ENCODE measurements at regions not wholly inside any gene's neighbourhood (a gene's known extent, or its start where the extent isn't known, plus 50 kb on each side); places are given as distances from the start of the nearest gene placed in this dataset.

DNA sequence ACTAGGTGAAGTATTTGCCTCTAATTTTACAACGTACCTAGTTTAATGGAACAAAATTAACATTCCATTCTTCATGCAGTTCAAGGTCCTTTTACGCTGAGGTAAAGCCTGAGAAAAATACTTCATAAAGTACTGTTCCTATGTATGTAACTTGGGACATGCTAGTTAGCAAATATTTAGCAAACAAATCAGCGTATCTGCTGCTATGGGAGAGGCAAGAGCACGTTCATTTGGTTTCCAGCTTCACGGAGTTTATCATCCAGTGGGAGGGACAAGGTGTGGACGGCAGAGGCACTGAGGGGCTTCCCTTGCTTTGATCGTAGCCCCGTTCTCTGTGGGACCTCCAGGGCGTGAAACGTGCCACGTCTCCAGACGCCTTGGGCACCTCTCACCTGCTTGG lies 248.8 kb downstream of the IRS2 start:
- DNase-seq (ENCODE audit: low read depth in 4 of 4, low spot score in 2 of 4) = no peak

DNA sequence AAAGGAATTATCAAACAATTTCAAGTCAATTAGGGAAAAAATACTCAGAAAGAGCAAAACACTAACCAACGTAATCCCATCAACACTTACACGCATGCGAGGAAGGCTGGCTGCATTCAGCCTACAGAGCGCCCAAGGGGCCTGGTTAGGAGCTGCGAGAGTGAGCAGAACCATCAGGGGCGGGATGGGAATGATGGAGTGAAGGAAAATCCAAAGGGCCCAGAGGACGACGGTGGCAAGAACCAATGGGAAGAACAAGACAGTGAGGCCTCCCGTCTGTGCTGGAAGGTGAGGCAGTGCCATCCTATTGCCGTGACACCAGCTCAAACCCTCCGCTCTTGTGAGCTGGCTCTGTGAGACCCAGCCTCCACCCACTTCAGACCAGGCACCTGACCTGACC lies 253.0 kb downstream of the IRS2 start:
- no peak for DNase-seq (ENCODE audit: low read depth in 4 of 4, low spot score in 2 of 4)

DNA sequence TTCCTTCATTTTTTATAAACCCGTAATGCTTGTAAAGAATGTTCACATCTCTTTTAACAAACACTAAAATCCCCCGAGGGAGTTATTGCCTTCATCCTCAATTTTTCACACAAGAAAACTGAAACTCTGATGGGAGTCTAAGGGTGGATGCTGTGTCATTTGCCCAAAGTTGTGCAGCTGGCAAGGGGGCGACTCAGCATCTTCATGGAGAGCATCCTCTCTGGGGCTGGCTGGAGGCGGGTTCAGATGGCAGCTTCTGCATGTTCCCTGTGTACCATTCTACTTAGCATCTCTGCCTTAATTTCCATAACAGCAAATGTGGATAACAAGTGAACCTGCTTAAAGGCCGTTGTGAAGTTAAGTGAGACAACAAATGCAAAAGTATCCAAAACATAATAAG lies 256.4 kb downstream of the IRS2 start:
- no peak for DNase-seq (ENCODE audit: low read depth in 4 of 4, low spot score in 2 of 4)

DNA sequence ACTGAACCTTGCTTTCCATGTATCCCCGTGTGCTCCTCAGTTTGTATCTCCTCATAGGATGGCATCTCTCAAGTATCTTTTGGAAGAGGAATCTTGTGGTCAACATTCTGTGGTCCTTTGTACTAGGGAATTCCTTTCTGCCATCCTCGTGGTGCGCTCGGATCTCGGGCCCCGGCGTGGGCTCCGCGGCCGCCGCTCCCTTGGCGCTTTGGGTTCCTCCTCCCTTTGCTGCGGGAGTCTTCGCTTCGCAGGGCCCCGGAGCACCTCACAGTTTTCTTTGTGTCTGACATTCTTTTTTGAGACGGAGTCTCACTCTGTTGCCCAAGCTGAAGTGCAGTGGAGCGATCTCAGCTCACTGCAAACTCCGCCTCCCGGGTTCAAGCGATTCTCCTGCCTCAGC lies 264.7 kb downstream of the IRS2 start:
- no peak for DNase-seq (ENCODE audit: low read depth in 4 of 4, low spot score in 2 of 4)

DNA sequence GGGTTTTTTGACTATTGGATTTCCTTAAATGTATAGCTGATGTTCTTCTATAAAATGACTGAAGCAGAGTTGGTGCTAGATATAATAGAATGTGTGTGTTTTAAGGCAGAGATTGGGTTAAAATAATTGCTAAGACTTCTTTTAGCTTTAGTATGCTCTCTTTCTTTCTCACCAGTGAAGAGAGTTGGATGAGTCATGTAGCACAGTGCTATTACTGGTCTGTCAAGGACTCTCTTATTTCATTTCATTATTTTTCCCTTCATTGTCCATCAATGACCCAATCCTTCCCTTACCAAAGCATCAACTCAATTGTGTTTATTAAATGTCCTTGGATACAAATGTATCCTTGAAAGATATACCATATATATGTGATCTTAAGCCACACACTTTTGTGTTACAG lies 268.9 kb downstream of the IRS2 start:
- no peak for DNase-seq (ENCODE audit: low read depth in 4 of 4, low spot score in 2 of 4)

DNA sequence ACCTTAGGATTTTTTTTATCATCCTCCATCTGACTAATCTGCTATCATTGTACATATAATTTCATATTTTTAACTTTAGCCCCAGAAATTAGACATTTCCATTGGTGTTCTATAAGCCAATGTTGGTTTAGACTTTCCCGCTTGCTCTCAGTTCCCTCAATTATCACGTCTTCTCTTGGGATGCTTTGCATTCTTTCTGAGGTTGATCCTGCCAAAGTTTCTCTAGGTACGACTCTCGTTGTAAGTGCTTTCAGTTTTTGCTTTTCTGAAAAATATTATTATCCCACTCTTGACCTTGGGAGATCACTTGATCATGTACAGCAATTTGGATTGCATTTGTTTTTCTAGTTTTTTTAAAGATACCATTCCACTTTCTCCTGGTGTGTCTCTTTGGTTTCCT lies 270.2 kb downstream of the IRS2 start:
- DNase-seq (ENCODE audit: low read depth in 4 of 4, low spot score in 2 of 4) = no peak

DNA sequence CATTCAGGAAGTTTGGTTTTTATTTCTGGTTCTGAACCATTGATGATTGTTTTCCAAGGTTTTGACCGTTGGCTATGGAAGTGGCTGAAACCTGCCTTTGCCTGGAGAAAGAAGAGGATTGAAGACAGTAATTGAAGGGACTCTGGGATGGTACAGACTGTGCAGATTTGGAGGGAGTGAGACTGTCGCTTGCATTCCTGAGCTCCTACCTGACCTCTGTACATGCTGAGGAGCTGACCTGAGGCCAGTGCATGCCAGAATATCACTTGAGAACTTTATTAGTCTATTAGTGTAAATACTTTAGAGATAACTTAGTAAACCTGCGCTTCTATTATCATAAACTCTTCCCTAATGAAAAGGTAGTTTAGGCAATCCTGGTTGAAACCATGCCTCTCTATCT lies 276.4 kb downstream of the IRS2 start:
- no peak for DNase-seq (ENCODE audit: low read depth in 4 of 4, low spot score in 2 of 4)

DNA sequence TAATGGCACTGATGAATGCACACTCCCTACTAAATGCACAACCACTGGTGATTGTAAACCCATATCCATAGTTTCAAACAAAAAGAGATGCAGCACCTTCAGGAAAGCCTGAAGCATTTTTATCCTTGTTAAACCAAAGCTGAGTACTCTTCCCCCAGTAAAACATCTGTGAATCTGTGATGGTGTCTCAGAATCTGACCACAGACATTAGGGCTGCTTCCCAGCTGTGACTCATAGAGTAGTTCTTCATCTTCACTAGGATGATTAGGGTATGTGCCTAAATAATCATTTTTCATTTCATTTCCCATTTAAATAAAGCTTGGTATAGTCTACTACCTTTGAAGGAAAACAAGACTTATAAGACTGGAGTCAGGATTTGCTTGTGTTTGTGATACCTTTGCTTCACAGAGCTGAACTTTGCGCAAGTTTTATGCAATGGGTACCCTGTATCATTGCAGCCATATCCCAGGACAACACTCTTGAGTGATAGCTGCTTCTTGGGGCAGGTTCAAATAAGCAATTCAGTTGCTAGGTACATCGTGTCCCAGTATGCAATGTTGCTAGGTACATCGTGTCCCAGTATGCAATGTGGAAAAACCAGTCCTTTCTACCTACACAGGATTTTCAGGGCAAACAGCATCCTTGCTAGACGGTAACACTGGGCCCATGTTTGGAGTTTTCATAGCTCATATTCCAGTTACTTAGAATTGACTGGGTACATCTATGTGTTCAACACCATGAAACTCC lies 277.1 kb downstream of the IRS2 start:
- DNase-seq (ENCODE audit: low read depth in 4 of 4, low spot score in 2 of 4) = no peak

DNA sequence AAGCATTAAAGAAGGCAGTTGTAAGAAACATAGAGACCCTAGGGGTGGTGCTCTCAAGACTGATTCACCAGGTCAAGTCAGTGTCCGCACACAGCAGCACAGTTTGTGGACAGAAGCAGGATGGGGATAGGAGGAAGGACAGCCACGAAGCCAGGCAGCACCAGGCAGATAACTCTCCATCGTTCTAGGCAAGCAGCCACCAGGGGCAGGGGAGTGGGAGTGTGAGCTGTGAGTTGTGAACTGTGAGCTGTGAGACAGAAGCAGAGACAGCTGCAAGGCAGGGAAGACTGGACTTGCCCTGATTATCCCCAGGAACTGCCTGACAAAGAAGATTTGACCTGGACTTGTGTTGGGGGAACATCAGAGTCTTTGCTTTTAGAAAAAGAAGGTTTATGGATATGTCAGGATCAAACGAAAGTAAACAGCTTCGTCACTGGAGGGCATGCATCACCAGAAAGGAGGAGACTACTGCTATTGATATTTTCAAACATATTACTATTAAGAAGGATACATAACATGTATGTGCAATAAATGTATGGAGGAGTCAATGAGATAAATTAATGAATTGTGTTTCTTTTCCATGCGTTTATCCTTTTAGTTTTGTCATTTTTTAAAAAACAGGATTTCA lies 286.1 kb downstream of the IRS2 start:
- no peak for DNase-seq (ENCODE audit: low read depth in 4 of 4, low spot score in 2 of 4)

DNA sequence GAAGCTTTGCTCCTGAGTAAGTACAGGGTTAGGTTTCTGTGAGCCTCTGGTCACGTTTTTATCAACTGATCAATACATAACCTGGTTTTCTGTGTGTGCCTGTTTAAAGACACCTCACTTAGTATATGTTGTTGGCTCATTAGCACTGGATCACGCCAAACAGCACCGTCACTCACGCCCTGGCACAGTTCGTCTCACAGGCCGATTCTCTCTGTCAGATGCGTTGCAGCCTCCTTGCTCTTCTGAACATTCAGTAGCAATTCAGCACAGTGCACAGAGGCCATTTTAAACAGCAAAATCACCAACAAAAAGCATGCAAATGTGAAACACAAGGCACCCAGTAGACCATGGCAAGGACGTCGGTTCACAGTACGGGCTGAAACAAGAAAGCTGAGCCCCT lies 288.5 kb downstream of the IRS2 start:
- no peak for DNase-seq (ENCODE audit: low read depth in 4 of 4, low spot score in 2 of 4)

DNA sequence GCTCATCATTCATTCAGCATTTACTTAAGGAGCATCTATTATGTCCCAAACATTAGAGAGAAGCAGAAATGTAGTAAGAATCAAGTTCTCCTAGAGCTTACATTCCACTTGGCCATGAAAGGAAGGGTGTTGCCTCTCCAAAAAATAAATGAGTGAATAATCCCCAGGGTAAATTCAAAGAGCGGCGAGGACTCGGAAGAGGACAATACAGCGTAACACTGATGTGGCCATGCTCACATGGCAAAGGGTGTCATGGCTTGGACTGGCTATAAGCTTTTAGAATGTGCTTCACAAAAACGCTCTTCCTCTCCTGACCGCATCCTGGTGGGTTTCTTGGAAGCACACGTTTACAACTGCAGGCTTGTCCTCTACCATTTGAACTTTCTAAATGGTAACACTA lies 290.2 kb downstream of the IRS2 start:
- DNase-seq (ENCODE audit: low read depth in 4 of 4, low spot score in 2 of 4) = no peak

DNA sequence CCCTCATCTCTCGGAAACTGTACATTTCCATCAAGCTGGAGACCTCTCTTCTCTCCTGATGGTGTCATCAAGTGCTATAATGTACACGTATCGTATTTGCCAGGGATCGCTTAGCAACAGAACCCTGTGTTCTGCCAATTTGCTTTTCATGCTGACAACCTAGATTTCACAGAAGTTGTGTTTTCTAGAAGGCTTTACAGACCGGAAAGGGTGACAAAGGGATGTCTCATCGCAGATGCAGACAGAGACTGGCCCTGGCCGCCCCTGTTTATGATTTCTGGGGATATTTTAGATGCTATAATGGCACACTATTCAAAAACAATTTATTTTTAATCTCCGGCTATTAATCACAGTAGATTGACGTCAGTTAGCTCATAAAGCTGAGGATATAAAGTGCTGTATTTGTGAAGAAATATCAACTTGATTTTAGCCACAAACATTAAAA lies 291.4 kb downstream of the IRS2 start:
- DNase-seq (ENCODE audit: low read depth in 4 of 4, low spot score in 2 of 4) = no peak

DNA sequence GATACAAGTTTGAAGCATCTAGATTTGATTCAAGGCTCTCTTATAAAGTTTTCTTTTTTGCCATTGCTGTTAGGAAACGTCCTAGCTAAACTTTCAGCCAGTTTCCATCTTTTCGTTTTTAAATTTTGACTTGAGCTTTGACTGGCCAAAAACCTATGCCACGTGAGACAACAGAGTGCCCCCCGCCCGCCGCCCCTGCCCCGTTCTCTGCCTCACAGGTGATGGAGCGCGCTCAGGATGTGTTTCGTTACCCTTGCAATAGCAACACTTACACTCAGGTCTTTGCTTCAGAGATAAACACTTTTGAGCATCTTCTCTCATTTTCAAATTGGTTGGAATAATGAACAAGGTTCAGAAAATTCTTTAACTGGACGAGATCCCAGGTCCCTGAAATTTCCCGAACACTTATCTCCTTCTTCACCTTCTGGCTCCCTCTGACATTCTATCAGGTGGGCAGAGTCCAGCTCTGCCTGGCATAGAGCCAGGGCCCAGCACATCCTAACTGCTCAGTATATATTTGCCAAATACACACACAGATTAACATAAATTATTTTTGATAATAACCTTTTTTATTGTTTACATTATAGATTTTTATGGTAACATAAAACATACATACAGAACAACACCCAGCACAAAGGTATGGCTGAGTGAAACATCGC lies 301.1 kb downstream of the IRS2 start:
- no peak for DNase-seq (ENCODE audit: low read depth in 4 of 4, low spot score in 2 of 4)

DNA sequence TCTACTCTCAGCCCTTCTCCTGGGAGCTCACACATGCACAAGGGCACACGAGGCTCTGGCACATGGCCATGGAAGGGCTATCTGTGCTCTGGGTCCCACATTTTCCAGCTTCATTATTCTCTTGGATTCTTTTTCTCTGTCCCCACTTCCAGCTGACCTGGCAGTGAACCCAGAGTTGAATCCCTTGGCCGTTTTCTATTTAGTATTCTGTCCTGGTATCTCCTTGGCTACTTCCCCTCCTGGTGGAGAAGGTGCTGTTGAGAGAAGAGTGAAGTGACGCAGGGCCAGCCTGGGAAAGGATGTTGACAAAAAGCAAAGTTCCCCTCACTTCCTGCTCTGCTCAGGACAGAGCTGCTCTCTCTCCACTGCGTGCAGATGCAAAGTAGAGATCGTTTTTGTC lies 303.1 kb downstream of the IRS2 start:
- no peak for DNase-seq (ENCODE audit: low read depth in 4 of 4, low spot score in 2 of 4)

DNA sequence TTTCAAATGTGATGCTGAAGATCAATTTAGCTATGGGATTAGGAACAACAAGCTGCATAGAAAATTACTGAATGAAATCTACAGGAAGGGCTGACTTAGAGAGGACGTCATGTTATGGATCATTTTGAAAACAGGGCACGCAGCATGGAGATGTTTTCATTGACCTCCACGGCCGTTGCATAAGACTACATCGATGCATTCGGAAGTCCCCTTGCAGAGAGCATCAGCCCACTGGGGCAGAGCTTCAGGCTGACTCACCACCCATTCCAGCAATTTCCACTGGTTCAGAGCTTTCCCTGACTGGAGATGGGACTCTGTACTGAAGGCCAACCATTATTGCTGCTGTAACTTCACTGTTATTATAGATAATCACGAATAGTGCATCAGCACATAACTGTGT lies 305.3 kb downstream of the IRS2 start:
- no peak for DNase-seq (ENCODE audit: low read depth in 4 of 4, low spot score in 2 of 4)

DNA sequence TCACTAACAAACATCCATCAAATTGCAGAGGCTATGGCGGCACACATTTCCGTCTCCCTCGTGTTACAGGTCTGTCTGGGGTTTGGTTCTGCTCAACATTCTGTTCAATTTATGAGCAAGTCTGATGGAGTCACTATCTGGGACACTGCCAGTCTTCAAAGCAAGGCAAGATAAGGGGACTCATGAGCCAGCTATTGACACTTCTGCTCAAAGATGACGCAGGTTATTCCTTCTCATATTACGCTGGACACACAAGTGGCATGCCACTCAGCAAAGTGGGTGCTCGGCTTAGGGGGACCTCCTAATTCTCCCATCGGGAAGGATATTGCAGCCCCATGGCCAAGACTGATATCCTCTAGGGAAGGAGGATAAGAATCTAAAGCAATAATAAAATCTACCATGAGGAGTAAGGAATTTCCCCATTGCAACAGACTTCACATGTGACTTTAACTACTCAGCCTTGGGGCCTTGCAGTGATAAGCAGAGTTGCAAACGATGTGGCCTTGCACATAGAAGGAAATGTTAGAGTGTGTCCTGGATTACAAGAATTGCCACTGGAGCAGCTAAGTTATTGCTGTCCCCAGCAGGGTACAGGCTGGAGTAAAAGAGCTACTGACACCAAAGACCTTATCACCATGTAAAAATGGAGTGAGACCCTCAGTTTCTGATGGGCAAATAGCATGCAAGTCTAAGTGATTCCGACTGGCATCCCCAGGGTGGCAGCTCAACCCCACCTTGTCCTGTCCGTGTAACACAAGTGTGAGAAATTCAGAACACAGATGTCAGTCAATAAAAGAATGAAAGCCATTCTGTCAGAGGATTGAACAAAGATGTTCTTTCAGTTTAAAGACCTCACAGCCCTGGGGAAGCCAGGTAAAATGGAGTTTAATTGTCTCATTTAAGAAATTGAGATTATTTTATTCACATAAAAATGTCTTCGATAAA lies 306.1 kb downstream of the IRS2 start:
- no peak for DNase-seq (ENCODE audit: low read depth in 4 of 4, low spot score in 2 of 4)

DNA sequence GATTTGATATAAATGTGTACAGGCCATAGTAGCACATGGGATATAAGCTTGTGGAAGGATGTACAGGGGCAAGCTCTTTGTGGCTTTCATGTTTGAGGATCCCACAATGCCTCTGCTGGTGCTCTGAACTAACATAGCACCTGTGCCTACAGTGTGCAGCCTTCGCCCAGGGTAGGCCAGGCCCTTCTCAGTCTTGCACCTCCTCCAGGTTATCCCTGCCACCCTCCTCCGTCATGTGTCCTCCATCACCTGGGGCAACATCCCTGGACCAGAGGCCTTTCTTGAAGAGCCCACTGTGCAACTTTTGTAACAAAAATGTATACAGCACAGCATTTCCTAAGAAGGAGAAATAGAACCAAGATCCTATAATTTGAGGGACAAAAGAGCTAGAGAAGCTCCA lies 306.8 kb downstream of the IRS2 start:
- no peak for DNase-seq (ENCODE audit: low read depth in 4 of 4, low spot score in 2 of 4)

DNA sequence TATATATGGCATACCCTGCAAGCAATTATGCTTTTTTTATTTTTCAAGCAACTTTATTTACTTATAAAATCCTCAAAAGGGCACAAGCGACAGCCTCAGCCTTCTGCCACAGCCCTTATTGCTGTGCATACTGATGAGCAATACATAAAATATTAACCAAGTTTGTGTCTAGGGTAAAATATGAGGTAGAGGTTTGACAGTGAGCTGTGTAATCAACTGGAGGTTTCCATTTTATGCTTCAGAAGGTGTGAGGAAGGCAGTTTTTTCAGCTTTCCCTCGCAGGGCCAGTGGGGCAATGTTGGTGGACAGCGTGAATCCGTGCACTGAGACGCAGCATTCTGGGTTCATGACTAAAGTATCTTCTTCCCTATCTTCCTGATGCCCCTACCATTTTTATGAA lies 310.4 kb downstream of the IRS2 start:
- no peak for DNase-seq (ENCODE audit: low read depth in 4 of 4, low spot score in 2 of 4)

DNA sequence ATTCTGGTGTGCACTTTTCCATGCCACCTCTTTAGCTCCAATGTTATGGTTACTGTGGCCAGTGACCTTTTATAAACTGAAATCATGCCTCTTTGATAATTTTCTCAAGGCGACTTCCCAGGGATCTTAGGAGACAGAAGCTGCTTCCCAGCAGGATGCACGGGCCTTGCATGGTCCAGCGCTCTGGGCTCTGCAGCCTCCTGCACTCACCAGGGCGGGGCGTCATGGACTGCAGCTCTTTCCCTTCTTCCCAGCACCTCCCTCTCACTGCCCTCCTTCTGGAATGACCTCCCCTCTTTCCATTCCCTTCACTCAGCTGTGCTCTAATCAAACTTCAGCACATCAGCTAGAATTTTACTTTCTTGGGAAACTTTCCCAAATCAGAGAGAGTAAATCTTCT lies 318.3 kb downstream of the IRS2 start:
- DNase-seq (ENCODE audit: low read depth in 4 of 4, low spot score in 2 of 4) = no peak

DNA sequence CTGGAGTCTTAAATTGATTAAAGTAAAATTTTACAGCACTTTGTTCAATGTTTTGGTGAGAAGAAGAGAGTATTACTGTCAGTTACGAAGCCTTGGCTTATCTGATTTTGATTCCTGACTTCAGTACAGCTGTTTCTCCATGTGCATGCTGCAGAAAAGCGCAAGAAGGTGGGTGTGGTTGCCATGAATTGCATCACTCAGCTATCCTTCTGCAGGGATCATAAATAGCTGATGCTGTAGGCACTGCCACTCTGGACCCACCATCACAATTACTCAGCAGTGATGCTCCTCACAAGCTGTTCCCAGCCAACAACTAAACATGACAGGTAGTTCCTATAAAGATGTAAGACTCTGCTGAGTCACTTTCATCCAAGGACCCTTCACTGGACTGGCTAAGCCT lies 321.2 kb downstream of the IRS2 start:
- no peak for DNase-seq (ENCODE audit: low read depth in 4 of 4, low spot score in 2 of 4)

All from left renal cortex interstitium (tissue), 4 donors.